ENCODE measurements at regions not wholly inside any gene's neighbourhood (a gene's known extent, or its start where the extent isn't known, plus 50 kb on each side); places are given as distances from the start of the nearest gene placed in this dataset.

- DNase-seq (ENCODE audit: low spot score) = no peak
Observed at GRCh38 chr2:82508702-82509101, 1950.4 kb downstream of the SUCLG1 start.

GRCh38 chr2:82507657-82508056 lies 1951.4 kb downstream of the SUCLG1 start:
- DNase-seq (ENCODE audit: low spot score) = no peak

GRCh38 chr2:82501217-82501616 lies 1957.9 kb downstream of the SUCLG1 start:
- DNase-seq (ENCODE audit: low spot score) = no peak

- no peak for DNase-seq (ENCODE audit: low spot score)
Observed at GRCh38 chr2:82498777-82499443, 1960.2 kb downstream of the SUCLG1 start.

GRCh38 chr2:82494739-82495138 lies 1964.3 kb downstream of the SUCLG1 start:
- DNase-seq (ENCODE audit: low spot score) = no peak

GRCh38 chr2:82491591-82491990 lies 1967.5 kb downstream of the SUCLG1 start:
- DNase-seq (ENCODE audit: low spot score) = no peak

GRCh38 chr2:82487354-82487753 lies 1971.7 kb downstream of the SUCLG1 start:
- DNase-seq (ENCODE audit: low spot score) = no peak

GRCh38 chr2:82485701-82486100 lies 1973.4 kb downstream of the SUCLG1 start:
- DNase-seq (ENCODE audit: low spot score) = no peak

- no peak for DNase-seq (ENCODE audit: low spot score)
Observed at GRCh38 chr2:82481207-82481606, 1977.9 kb downstream of the SUCLG1 start.

GRCh38 chr2:82478641-82479040 lies 1980.4 kb downstream of the SUCLG1 start:
- no peak for DNase-seq (ENCODE audit: low spot score)

GRCh38 chr2:82476094-82476493 lies 1983.0 kb downstream of the SUCLG1 start:
- no peak for DNase-seq (ENCODE audit: low spot score)

- DNase-seq (ENCODE audit: low spot score) = no peak
Observed at GRCh38 chr2:82428251-82428650, 2030.8 kb downstream of the SUCLG1 start.

GRCh38 chr2:82412021-82412420 lies 2047.1 kb downstream of the SUCLG1 start:
- no peak for DNase-seq (ENCODE audit: low spot score)

GRCh38 chr2:82411071-82411470 lies 2048.0 kb downstream of the SUCLG1 start:
- DNase-seq (ENCODE audit: low spot score) = no peak

GRCh38 chr2:82395531-82395930 lies 2063.5 kb downstream of the SUCLG1 start:
- DNase-seq (ENCODE audit: low spot score) = no peak

- no peak for DNase-seq (ENCODE audit: low spot score)
Observed at GRCh38 chr2:82391386-82391785, 2067.7 kb downstream of the SUCLG1 start.

- no peak for DNase-seq (ENCODE audit: low spot score)
Observed at GRCh38 chr2:82355622-82356021, 2051.1 kb upstream of the LRRTM1 start.

- DNase-seq (ENCODE audit: low spot score) = no peak
Observed at GRCh38 chr2:82345910-82346309, 2041.4 kb upstream of the LRRTM1 start.

GRCh38 chr2:82344670-82345069 lies 2040.1 kb upstream of the LRRTM1 start:
- no peak for DNase-seq (ENCODE audit: low spot score)

- DNase-seq (ENCODE audit: low spot score) = no peak
Observed at GRCh38 chr2:82342356-82342755, 2037.8 kb upstream of the LRRTM1 start.

- DNase-seq (ENCODE audit: low spot score) = no peak
Observed at GRCh38 chr2:82340578-82341053, 2036.1 kb upstream of the LRRTM1 start.

- DNase-seq (ENCODE audit: low spot score) = no peak
Observed at GRCh38 chr2:82339805-82340204, 2035.3 kb upstream of the LRRTM1 start.

GRCh38 chr2:82333697-82334096 lies 2029.1 kb upstream of the LRRTM1 start:
- DNase-seq (ENCODE audit: low spot score) = no peak

- DNase-seq (ENCODE audit: low spot score) = no peak
Observed at GRCh38 chr2:82330155-82330554, 2025.6 kb upstream of the LRRTM1 start.

All from hematopoietic multipotent progenitor cell treated with erythropoietin and hydrocortisone succinate and interleukin-3 and kit ligand, for 15 days (in vitro differentiated cells).